ENCODE measurements at regions not wholly inside any gene's neighbourhood (a gene's known extent, or its start where the extent isn't known, plus 50 kb on each side); places are given as distances from the start of the nearest gene placed in this dataset.

GRCh38 chr9:80932947-80933780, 756.2 kb downstream of the TLE1 start:
- Mint-ChIP-seq H3K27ac (no peak overlapping the region), H3K36me3 (peaks cover 0 to 3% of the 10 kb centered on the region in 2 donors), H3K9me3 (peaks cover 0 to 6% (median 0%) of the 10 kb centered on the region in 7 donors), H3K4me3 (no peak overlapping the region), H3K27me3 (peaks cover 0 to 5% (median 0%) of the 10 kb centered on the region in 3 donors), H3K4me1 (no peaks in the 10 kb centered on the region)
- DNase-seq = no peak
- ATAC-seq (ENCODE audit: low read depth in 2 of 2) = no peak

DNA sequence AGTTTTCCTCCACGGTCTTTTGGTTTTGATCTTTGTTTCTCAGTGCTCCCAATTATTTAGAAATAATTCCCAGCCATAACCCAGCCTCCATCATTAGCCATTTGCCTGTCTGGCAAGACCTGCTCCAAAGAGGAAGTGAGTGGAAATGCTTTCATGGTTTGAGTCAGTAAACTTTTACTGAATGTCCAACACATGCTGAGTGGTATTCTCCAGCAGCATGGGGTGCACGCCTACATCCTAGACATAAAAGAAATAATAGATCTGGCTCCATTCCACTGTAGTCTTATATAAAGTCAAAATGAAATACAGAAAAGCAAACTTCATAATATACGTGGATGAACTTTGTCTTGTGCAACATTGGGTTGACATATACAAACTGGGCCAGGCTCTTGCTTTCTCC, 757.2 kb downstream of the TLE1 start:
- Mint-ChIP-seq H3K36me3 (peaks cover 0 to 3% of the 10 kb centered on the region in 2 donors), H3K27me3 (peaks cover 0 to 5% (median 0%) of the 10 kb centered on the region in 3 donors), H3K4me1 (no peaks in the 10 kb centered on the region), H3K4me3 (no peak overlapping the region), H3K9me3 (peaks cover 0 to 12% (median under 1%) of the 10 kb centered on the region in 7 donors), H3K27ac (no peak overlapping the region)
- no peak for ATAC-seq (ENCODE audit: low read depth in 2 of 2)
- no peak for DNase-seq

DNA sequence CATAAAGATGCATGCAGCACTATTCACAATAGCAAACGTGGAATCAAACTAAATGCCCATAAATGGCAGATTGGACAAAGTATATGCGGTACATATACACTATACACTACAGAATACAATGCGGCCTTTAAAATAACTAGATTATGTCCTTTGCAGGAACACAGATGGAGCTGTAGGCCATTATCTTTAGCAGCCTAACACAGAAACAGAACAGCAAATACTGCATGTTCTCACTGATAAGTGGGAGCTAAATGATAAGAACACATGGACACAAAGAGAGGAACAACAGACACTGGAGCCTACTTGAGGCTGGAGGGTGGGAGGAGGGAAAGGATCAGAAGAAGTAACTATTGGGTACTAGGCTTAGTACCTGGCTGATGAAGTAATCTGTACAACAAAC, 758.2 kb downstream of the TLE1 start:
- Mint-ChIP-seq H3K27ac (no peak overlapping the region), H3K4me1 (no peaks in the 10 kb centered on the region), H3K9me3 (peaks cover 0 to 12% (median 2%) of the 10 kb centered on the region in 7 donors), H3K27me3 (peaks cover 0 to 5% (median 0%) of the 10 kb centered on the region in 3 donors), H3K36me3 (peaks cover 0 to 3% of the 10 kb centered on the region in 2 donors), H3K4me3 (no peak overlapping the region)
- DNase-seq = no peak
- no peak for ATAC-seq (ENCODE audit: low read depth in 2 of 2)

DNA sequence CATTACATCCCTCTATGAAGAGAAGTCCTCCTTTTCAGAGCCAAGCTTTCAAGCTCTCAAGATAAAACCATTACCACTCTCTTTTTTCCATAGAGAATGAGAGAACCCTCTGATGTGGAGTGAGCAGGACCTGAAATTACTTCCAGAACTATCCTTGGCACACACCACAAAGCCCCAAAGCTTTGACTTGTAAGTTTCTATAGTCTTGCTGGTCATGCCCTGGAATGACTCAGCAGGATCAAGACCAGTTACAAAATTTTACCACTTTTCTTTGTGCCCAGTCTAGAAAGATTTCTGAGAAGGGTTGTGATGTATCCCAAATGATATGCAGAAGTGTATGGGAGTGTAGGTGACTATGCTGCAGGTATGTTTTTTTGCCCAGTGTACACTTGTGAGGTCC, 760.6 kb downstream of the TLE1 start:
- no peak for ATAC-seq (ENCODE audit: low read depth in 2 of 2)
- H3K4me3 Mint-ChIP-seq = no peak overlapping the region
- H3K36me3 Mint-ChIP-seq = peaks cover 0 to 3% of the 10 kb centered on the region in 2 donors
- no peak overlapping the region for H3K27ac Mint-ChIP-seq
- H3K4me1 Mint-ChIP-seq = no peaks in the 10 kb centered on the region
- H3K9me3 Mint-ChIP-seq = peaks cover 0 to 12% (median 3%) of the 10 kb centered on the region in 7 donors
- H3K27me3 Mint-ChIP-seq = no peaks in the 10 kb centered on the region
- DNase-seq = no peak

DNA sequence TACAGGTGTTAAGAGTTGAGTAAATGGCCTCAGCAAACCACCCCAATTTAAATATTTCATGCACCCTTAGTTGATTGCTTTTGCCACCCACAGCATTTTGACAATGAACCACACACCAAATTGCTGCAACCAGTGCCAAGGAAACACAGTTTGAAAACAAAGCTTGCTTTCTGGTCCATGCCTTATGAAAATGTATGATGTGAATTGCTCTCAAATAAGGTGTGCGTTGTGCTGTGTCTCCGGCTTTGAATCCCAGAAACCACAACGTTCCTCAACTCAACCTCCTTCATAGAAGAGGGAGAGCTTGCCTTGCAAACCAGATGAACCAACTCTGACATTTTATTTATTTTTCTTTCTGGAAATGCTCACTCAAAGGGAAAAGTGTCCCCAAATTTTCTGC, 762.7 kb downstream of the TLE1 start:
- H3K4me3 Mint-ChIP-seq = no peak overlapping the region

GRCh38 chr9:80922544-80922943, 766.8 kb downstream of the TLE1 start:
- no peak for ATAC-seq (ENCODE audit: low read depth in 2 of 2)
- H3K36me3 Mint-ChIP-seq = peaks cover 0 to 7% of the 10 kb centered on the region in 2 donors
- H3K27me3 Mint-ChIP-seq = no peaks in the 10 kb centered on the region
- H3K4me3 Mint-ChIP-seq = no peak overlapping the region
- H3K9me3 Mint-ChIP-seq = peaks cover 7 to 30% (median 11%) of the 10 kb centered on the region in 7 donors
- peak overlapping the region in 1 of 6 donors; percentile 15 for H3K27ac Mint-ChIP-seq
- peaks cover 0 to 5% (median 0%) of the 10 kb centered on the region in 3 donors for H3K4me1 Mint-ChIP-seq
- no peak for DNase-seq

More for the DNA sequence above, 762.7 kb downstream of the TLE1 start:
- DNase-seq (no peak), ATAC-seq (ENCODE audit: low read depth in 2 of 2) (no peak)
- Mint-ChIP-seq H3K36me3 (peaks cover 0 to 3% of the 10 kb centered on the region in 2 donors), H3K4me1 (peaks cover 0 to 5% (median 0%) of the 10 kb centered on the region in 3 donors), H3K27ac (no peak overlapping the region), H3K9me3 (peaks cover 2 to 18% (median 6%) of the 10 kb centered on the region in 7 donors), H3K27me3 (no peaks in the 10 kb centered on the region)

- Mint-ChIP-seq H3K9me3 (peaks cover 0 to 5% (median 0%) of the 10 kb centered on the region in 7 donors), H3K27me3 (no peaks in the 10 kb centered on the region), H3K4me1 (no peaks in the 10 kb centered on the region), H3K4me3 (no peak overlapping the region), H3K36me3 (no peaks in the 10 kb centered on the region), H3K27ac (peak overlapping the region in 1 of 6 donors; percentile 13)
- DNase-seq (no peak), ATAC-seq (ENCODE audit: low read depth in 2 of 2) (no peak)
Observed at GRCh38 chr9:80906728-80907127, 782.6 kb downstream of the TLE1 start.

- Mint-ChIP-seq H3K36me3 (peaks cover 0 to 8% of the 10 kb centered on the region in 2 donors), H3K27me3 (no peaks in the 10 kb centered on the region), H3K9me3 (peaks cover 1 to 18% (median 5%) of the 10 kb centered on the region in 7 donors), H3K27ac (no peak overlapping the region), H3K4me1 (no peaks in the 10 kb centered on the region), H3K4me3 (no peak overlapping the region)
- DNase-seq (no peak), ATAC-seq (ENCODE audit: low read depth in 2 of 2) (no peak)
Observed at GRCh38 chr9:80899208-80899607, 790.1 kb downstream of the TLE1 start.

DNA sequence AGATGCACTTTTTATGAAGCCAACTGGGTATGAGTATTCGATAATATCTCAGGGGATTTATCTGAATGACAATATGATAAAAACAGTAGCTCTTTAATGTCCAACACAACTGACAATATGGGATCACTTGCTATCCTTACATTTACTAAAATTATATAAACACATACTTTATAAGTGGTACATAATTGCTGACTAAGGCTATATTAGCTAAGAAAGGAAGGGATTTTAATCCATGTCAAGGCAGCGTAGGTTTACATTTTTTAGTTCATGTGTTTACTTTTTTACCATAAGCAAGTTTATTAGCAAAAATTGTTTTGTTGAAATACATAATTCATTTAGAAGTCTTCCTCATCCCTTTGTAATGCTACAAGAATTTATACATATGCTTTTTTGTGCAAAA, 796.2 kb downstream of the TLE1 start:
- peaks cover 1 to 13% (median 5%) of the 10 kb centered on the region in 7 donors for H3K9me3 Mint-ChIP-seq
- ATAC-seq (ENCODE audit: low read depth in 2 of 2) (no peak), DNase-seq (no peak)
- no peak overlapping the region for H3K27ac Mint-ChIP-seq
- H3K27me3 Mint-ChIP-seq = no peaks in the 10 kb centered on the region
- H3K4me3 Mint-ChIP-seq = no peak overlapping the region
- H3K4me1 Mint-ChIP-seq = no peaks in the 10 kb centered on the region
- peaks cover 0 to 8% of the 10 kb centered on the region in 2 donors for H3K36me3 Mint-ChIP-seq

DNA sequence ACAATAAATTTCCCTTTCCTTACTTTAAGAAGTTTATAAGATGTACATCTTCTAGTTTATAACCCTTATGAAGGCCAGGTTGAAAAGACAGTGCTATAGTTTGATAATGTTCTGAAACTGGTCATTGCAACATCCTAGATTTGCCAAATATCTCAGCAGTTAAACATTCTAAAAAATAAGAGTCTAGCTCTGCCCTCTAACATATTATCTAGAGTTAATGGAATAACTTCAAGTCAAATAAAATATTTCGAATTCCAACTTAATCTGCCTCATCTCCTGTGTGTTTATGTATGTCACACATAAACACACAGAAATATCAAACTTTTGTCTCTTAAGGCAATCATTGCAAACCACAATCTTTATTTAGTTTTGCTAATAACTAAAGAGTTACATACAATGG, 796.6 kb downstream of the TLE1 start:
- DNase-seq (no peak), ATAC-seq (ENCODE audit: low read depth in 2 of 2) (no peak)
- Mint-ChIP-seq H3K9me3 (peaks cover 1 to 13% (median 5%) of the 10 kb centered on the region in 7 donors), H3K4me1 (no peaks in the 10 kb centered on the region), H3K27ac (no peak overlapping the region), H3K36me3 (peaks cover 0 to 8% of the 10 kb centered on the region in 2 donors), H3K4me3 (no peak overlapping the region), H3K27me3 (no peaks in the 10 kb centered on the region)

GRCh38 chr9:80890124-80890523, 799.2 kb downstream of the TLE1 start:
- Mint-ChIP-seq H3K27ac (no peak overlapping the region), H3K4me1 (no peaks in the 10 kb centered on the region), H3K9me3 (peaks cover 0 to 9% (median 4%) of the 10 kb centered on the region in 7 donors), H3K27me3 (no peaks in the 10 kb centered on the region), H3K4me3 (no peak overlapping the region), H3K36me3 (peaks cover 0 to 6% of the 10 kb centered on the region in 2 donors)
- DNase-seq (no peak), ATAC-seq (ENCODE audit: low read depth in 2 of 2) (no peak)

DNA sequence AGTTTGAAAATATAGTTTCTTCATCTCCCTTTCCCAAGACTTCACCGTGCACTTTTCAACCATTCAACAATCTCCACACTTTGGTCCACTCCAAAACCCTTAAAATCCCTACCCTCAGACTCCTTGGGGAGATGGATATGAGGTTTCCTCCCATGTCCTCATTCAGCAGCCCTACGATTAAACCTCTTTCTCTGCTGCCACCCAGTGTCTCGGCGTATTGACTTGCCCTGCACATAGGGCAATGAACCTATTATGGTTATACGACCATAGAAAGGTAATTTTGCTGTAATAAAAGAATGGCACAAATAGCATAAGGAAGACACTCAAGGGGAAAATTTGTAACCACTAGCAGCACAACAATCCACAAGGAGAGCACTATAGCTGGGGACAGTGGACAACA, 803.5 kb downstream of the TLE1 start:
- no peaks in the 10 kb centered on the region for H3K27me3 Mint-ChIP-seq
- no peak for ATAC-seq (ENCODE audit: low read depth in 2 of 2)
- H3K4me1 Mint-ChIP-seq = no peaks in the 10 kb centered on the region
- no peak for DNase-seq
- no peak overlapping the region for H3K27ac Mint-ChIP-seq
- no peak overlapping the region for H3K4me3 Mint-ChIP-seq
- peaks cover 0 to 1% (median 0%) of the 10 kb centered on the region in 7 donors for H3K9me3 Mint-ChIP-seq
- no peaks in the 10 kb centered on the region for H3K36me3 Mint-ChIP-seq

DNA sequence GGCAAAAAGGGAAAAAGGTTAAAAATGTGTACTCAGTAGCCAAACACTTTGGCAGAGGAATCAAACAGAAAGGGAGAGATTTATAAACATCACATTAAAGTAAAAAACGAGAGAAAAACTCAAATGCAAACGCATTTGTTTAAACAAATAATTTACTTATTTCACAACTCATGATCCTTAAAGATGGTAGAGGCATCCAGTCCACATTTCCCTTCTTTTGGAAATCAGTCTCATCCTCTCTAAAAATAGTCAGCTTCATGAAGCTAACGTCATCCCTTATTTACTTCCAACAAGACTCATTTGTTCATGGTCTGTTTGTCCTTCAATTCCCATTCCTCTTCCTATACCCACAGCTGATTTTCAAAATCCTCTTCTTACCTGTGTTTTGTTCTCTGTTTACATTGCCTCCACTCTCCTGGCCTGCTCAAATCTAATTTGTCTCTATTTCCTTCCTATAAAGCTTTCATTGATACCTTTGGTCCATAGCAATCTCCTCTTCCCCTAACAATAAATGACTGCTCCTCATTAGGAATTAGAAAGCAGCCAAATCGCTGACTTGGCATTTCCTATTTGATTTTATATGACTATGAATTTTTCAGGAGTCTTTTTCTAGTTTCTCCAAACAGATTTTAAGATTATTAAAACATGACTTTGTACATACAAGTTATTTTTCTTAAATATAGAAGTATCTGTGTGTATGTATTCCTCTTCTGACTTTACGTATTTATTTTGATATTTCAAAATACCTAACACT, 805.3 kb downstream of the TLE1 start:
- DNase-seq (no peak), ATAC-seq (ENCODE audit: low read depth in 2 of 2) (no peak)
- Mint-ChIP-seq H3K9me3 (peaks cover 0 to 1% (median 0%) of the 10 kb centered on the region in 7 donors), H3K27ac (no peak overlapping the region), H3K36me3 (no peaks in the 10 kb centered on the region), H3K4me1 (no peaks in the 10 kb centered on the region), H3K27me3 (no peaks in the 10 kb centered on the region), H3K4me3 (no peak overlapping the region)

- H3K4me3 Mint-ChIP-seq = no peak overlapping the region
- no peaks in the 10 kb centered on the region for H3K36me3 Mint-ChIP-seq
- ATAC-seq (ENCODE audit: low read depth in 2 of 2) (no peak), DNase-seq (no peak)
- no peaks in the 10 kb centered on the region for H3K27me3 Mint-ChIP-seq
- H3K4me1 Mint-ChIP-seq = no peaks in the 10 kb centered on the region
- peaks cover 0 to 1% (median 0%) of the 10 kb centered on the region in 7 donors for H3K9me3 Mint-ChIP-seq
- H3K27ac Mint-ChIP-seq = no peak overlapping the region
Observed at GRCh38 chr9:80883426-80883825, 805.9 kb downstream of the TLE1 start.

Measured in naive B cell (primary cell).